ENCODE measurements at regions not wholly inside any gene's neighbourhood (a gene's known extent, or its start where the extent isn't known, plus 50 kb on each side); places are given as distances from the start of the nearest gene placed in this dataset.

DNA sequence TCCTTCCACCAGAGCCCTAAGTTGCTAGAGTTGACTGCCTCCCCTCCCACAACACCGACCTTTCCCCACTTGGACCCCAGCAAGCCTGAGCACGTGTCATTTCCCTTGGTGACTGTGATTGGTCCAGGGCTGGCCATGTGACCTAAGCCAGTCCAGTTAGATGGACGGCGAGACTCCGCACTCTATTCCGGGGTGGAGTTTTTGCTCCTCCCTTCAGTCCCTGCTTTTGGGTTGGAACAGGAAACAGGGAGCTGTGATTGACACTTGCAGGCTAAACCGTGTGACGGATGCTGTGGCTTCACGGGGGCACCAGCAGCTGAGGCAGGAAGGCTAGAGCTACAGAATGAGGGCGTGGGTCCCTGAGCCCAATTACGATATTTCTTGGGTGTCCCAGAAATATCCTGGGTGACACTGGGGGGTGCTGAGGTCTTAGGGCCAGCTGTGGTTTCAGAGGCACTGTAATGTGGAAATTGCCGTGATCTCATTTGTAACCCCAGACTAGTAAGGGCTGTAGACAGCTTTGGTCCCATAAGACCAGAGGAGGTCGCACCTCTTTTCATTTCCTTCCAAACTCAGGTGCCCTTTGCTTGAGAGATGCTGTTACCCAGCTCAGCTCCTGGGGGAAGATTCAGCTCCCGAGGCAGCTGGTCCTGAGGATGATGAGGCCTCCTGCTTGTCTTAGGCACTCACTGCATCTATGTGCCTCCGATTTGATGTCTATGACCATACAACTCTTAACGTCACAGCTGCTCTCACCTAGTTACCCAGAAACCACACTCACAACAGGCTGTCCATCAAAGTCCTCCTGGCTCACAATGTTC, 102.7 kb upstream of the NPTX2 start:
- Histone ChIP-seq H2BK15ac (ENCODE audit: low read length) (no peak overlapping the region), H2BK12ac (ENCODE audit: low read depth, low read length) (no peak overlapping the region), H3K18ac (ENCODE audit: extremely low read depth, low read length) (no peak overlapping the region), H3K27ac (ENCODE audit: low read depth, low read length) (no peak overlapping the region), H3K23me2 (ENCODE audit: low read depth, low read length) (no peaks in the 10 kb centered on the region), H3K27me3 (replicated peaks in 1 of 4; ENCODE audit: control insufficient read depth in 3 of 4, extremely low read depth in 1 of 4, insufficient read depth in 3 of 4, low read length in 3 of 4) (no peaks in the 10 kb centered on the region), H3K79me1 (ENCODE audit: low read depth, low read length) (no peaks in the 10 kb centered on the region), H3K23ac (ENCODE audit: insufficient read length) (no peak overlapping the region), H4K8ac (ENCODE audit: extremely low read depth, insufficient read depth, low read length) (no peak overlapping the region; the same call in 1 of the 2 replicates), H2AFZ (ENCODE audit: low read length) (no peak overlapping the region), H3K56ac (replicated peaks; ENCODE audit: insufficient read length, low read depth, low read length) (no peak overlapping the region), H2BK5ac (ENCODE audit: low read depth, low read length) (no peak overlapping the region), H2AK5ac (ENCODE audit: low read depth, low read length) (no peak overlapping the region), H4K20me1 (replicated peaks in 1 of 2; ENCODE audit: control insufficient read depth in 1 of 2, insufficient read depth in 2 of 2, low read length in 2 of 2) (no peaks in the 10 kb centered on the region), H3K4ac (replicated peaks; ENCODE audit: insufficient read length, low read depth, low read length) (no peak overlapping the region), H4K91ac (replicated peaks; ENCODE audit: insufficient read length, low read length) (no peak overlapping the region), H2BK20ac (ENCODE audit: low read length) (no peak overlapping the region), H3K4me2 (ENCODE audit: insufficient read depth in 1 of 2, low read depth in 2 of 2, low read length in 2 of 2) (no peak overlapping the region), H3K9me3 (ENCODE audit: insufficient read depth in 2 of 2, low read depth in 1 of 2, low read length in 1 of 2) (no peaks in the 10 kb centered on the region), H4K5ac (ENCODE audit: insufficient read length, low read depth, low read length) (no peak overlapping the region), H3K79me2 (ENCODE audit: control insufficient read depth in 1 of 2, insufficient read depth in 2 of 2, low read length in 2 of 2) (no peaks in the 10 kb centered on the region), H3K14ac (ENCODE audit: insufficient read length) (no peak overlapping the region), H3K36me3 (ENCODE audit: control insufficient read depth in 2 of 4, insufficient read depth in 4 of 4, low read length in 3 of 4) (no peaks in the 10 kb centered on the region), H3K4me3 (ENCODE audit: extremely low read depth in 1 of 4, insufficient read depth in 2 of 4, low read depth in 3 of 4, low read length in 4 of 4) (no peak overlapping the region), H3K4me1 (replicated peaks in 1 of 4; ENCODE audit: control insufficient read depth in 3 of 4, insufficient read depth in 4 of 4, low read length in 3 of 4) (no peaks in the 10 kb centered on the region), H3K9ac (replicated peaks in 1 of 4; ENCODE audit: extremely low read depth in 1 of 4, low read depth in 3 of 4, low read length in 3 of 4) (no peak overlapping the region), H2BK120ac (replicated peaks; ENCODE audit: low read depth, low read length) (no peak overlapping the region)
- POLR2A ChIA-PET (ENCODE audit: partially characterized antibody), result no interaction called here
- WGBS, 2 experiments (ENCODE audit: extremely low coverage in 1 of 2, insufficient coverage in 1 of 2, insufficient read length in 1 of 2, insufficient replicate concordance in 2 of 2, low coverage in 1 of 2, low lambda C conversion rate in 2 of 2, missing lambda C conversion rate in 1 of 2), result 87% methylated on average over 16 of the region's 16 CpGs; no CpG with 5 or more reads in 1 of the 2 experiments
- DNase-seq (ENCODE audit: low read depth in 1 of 2, low spot score in 2 of 2) (no peak), FAIRE-seq (no peak)
- CTCF ChIA-PET (ENCODE audit: partially characterized antibody), result interaction anchor here (0.6 to 2.1 kb wide), 4 partner anchors 32 to 232 kb away, joined by 3 to 5 read pairs (median 4); no protein-coding TSS in a partner anchor
